Islet of Langerhans (tissue), 1 donor: ENCODE measurements at regions not wholly inside any gene's neighbourhood (a gene's known extent, or its start where the extent isn't known, plus 50 kb on each side); places are given as distances from the start of the nearest gene placed in this dataset.

Experiments
- FAIRE-seq: peaks from one replicate; lab custom pipeline; 2011; peaks lifted over from hg19 to GRCh38; lab: Jason Lieb, UNC

DNA sequence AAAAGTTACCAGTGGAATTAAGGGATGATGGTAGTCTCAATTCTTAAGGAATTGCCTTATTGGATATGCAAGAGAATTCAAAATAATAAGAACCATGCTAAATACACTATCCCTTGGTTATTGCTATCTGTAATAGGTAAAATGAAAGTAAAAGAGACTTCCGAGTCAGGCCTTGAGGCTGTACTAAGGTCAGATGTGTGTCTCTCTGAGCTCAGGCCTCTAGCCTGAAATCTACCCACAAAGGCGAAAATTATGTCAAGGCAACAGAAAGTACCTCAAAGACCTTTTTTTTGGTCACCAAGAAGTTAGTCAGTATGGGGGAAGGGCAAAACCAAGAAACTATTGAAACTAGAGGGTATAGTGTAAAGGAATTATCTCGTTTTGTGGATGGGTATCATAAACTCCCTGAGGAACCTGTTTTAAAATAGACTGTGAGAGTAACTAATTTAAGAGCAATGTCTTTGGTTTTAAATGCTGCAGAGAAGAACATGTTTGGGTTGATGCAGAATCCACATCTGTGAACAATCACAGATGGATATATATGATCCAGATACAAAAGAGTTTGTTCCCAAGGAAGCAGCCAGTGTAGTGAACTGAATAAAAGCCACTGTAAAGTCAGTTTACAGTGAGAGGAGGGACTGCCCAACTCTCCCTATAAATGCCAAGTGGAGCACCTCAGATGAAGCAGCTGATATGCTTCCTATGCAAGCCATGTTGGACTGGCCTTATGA is 382.3 kb upstream of the SEMA6D start:
- no peak for FAIRE-seq

DNA sequence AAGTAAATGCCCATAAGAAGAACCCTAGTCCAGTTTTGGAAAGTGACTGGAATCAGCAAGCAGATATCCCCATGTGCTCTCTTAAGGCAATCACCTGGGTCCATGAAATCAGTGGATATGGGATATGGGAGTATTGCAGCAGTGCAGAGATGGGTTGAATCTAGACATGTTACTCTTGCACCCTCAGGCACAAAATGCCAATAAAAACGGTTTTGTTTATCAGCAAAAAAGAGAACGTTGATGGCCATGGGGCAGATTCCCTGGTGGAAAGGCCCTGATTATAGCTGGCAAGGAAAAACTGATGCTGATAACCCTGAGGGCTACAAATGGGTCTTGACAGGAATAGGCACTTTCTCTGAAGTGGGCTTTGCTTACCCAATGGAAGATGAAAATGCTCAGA is 380.2 kb upstream of the SEMA6D start:
- no peak for FAIRE-seq

DNA sequence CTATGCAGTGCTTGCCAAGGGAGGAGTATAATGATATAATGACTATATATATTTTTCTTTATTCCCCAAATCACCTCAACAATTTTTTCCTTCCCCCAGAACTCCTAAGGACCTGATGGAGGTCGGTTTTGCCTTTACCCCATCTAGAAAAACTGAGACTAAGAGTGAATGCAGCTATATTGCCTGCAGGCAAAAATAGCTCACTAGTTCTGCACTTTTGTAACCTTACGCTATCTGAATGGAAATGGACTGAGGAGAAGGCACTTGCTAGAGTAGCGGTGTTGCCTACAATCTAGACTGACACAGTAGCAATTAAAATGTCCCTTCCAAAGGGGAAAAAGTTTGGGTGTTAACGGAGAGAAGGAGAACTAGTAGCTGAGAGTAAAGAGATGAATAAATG is 379.5 kb upstream of the SEMA6D start:
- no peak for FAIRE-seq

DNA sequence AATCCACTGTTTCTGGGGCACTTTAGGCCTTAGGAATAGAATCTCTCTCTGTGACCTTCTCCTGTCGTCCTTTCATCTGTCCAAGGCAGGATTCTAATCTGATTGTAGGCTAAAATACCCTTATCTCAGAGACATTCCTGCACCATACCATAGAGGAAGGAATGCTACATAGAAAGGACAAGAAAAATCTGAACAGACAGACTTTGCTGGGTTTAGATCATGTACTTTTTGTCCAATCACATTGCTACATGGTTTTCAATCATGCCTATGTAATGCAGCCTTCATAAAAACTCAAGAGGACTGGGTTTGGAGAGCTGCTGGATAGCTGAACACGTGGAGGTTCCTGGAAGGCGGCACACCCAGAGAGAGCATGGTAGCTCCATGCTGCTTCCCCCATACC is 378.5 kb upstream of the SEMA6D start:
- FAIRE-seq = no peak

DNA sequence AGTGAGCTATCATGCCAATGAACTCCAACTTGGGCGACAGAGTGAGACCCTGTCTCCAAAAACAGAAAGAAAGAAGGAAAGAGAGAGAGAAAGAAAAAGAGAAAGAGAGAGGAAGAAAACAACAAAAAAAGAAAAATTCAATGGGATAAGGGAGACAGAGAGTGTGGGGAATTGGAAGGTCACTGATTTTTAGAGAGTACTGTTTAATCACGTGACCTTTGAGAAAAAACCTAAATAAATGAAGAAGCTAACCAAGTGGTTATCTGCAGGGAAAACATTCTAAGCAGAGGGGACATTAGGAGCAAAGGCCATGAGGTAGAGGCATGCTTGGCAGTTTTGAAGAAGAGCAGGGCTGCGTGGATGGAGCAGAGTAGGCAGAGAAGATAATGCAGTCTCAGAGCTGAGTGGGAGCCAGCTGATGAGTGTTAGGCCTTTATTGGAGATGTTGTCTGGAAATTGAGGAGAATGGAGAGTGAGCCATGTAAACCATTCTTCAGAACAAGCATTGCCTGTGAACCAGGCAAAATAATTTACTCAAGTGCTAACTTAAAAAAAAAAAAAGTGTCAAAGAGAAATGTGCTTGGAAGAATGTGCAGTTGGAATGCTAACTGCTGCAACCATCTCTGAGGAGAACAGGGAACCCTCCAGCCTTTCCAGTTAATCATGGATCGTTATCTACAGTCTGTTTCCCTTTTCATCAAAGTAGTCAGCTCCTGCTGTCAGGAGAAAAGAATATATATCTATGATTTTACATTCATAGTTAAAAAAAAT is 377.3 kb upstream of the SEMA6D start:
- FAIRE-seq = no peak

DNA sequence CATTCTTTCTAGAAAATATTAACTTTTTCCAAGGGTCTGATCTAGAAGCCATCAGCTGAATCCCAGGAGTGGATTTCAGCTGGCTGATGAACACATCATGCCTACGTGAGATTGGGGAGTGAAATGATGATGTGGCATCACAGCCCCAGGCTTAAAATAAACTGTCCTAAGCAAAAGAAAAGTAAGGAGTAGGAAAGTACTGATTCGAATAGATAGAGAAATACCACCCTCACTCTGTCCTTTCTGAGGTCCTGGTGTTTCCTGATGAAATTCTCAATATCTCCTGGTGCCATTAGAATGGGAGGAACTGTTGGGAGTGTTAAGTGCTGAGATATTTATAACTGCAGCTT is 376.8 kb upstream of the SEMA6D start:
- no peak for FAIRE-seq

DNA sequence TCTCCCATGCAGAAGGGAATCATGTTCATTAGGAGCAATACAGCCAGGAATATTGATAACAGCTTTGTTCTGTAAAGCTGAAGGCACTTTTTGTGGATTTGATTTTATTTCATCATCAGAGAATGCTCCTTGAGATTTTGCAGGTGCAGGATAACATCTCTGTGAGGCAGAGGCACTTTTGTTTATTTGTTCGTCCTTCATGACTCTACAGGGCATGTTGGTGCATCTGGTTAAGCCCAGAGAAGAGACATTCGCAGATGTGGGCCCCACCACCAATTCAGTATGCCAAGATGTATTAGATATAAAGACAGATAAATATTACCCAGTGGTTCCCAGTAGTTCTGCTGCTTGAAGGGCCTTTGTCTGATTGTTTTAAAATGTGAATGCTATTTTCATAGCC is 368.1 kb upstream of the SEMA6D start:
- no peak for FAIRE-seq

DNA sequence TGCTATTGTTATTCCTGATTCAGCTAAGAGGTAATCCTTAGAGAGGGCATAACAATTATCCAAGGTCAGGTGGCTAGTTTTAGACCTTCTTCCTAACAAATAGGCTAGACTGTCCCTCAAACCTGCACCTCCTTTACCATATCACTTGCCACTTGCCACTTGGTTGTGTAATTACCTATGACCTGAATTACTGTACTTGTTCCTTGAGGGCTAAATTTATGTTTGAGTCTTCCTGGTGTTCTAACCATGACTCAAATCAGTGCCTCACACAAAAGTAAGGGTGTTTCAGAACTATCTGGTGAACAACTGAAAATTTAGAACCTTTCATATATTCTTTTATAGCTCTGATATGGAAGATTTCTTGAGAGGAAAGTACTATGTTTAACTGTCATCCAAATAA is 365.8 kb upstream of the SEMA6D start:
- FAIRE-seq = no peak

DNA sequence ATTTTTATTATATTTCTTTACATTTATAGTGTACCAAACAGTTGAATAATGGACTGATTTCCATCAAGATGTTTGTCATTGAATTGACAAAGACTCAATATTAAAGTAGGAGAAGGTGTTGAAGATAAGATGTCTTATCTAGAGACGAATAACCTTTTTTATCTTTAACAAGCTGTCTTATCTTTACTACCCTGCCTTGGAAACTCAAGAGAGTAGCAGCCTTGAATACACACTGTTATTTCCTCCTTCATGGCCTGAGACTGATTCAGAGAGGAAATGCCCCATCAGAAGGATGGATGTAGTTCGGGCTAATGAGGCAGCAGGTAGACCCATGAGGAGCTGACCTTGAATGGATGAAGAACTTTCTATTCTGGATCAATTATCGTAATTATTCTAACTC is 365.1 kb upstream of the SEMA6D start:
- no peak for FAIRE-seq

DNA sequence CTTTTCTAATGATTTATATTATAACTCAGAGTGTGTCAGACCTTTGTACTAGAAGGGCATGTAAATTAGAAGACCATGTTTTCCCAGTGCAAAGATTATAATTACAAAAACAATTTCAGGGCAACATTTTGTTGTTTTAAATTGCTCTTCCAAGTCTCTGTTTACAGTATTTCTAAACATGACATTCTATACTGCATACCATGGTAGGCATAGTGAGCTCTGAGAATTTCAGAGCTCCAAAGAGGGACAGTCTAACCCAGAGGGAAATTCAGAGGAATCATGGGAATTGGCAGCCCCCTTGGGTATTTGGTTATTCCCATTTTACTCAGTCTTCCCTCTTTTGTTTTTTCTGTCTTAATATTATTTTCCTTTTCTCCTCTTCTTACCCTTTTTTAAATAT is 361.5 kb upstream of the SEMA6D start:
- FAIRE-seq = no peak

DNA sequence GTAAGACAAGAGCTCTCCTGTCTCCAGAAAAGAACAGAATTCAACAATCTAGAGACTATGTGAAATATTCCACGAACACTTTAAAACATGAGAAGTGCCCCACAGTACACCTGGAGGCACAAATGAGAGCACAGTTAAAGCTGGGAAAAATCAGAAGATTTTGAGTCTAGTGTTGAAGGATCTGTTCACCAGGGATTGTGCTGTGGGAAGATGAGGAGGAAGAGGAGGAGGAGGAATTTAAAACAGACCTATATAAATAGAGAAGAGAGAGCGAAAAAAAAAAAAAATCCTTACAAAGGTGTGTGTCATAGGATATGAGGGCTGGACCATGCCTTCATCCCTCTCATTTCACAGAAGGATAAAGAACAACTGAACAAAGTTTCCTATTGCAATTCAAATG is 361.0 kb upstream of the SEMA6D start:
- FAIRE-seq = no peak

DNA sequence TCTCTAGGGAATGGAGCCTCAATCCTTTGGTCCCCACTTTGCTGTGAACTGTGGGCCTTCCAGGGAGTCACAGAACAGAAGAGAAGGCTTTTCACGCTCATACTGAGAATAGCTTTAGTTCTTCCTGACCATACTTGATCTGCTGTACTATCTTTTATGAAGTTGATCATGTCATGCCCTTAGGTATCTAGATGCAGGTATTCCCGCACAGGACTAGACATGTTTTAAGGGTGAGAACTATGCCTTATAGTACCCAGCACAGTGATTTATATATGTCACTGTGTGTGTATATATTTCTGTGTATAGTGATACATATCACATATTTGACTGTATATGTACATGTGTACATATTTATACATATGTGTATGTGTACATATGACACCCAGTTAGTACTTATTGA is 358.4 kb upstream of the SEMA6D start:
- FAIRE-seq = no peak

DNA sequence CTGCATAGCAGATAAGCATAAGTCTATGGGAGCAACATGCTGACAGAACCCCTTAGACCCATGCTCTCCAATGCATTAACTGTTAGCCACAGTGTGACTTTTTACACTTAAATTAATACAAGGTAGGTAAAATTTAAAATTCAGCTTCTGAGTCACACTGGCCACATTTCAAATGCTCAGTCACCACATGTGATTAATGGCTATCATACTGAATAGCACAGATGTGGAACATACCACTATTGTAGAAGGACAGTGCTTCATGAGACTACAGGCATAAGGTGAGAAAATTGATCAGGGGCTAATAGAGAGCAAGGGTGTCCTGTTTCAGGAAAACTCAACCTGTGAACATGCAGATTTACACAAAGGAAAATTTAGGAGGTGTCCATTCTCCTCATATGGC is 357.0 kb upstream of the SEMA6D start:
- FAIRE-seq = no peak

DNA sequence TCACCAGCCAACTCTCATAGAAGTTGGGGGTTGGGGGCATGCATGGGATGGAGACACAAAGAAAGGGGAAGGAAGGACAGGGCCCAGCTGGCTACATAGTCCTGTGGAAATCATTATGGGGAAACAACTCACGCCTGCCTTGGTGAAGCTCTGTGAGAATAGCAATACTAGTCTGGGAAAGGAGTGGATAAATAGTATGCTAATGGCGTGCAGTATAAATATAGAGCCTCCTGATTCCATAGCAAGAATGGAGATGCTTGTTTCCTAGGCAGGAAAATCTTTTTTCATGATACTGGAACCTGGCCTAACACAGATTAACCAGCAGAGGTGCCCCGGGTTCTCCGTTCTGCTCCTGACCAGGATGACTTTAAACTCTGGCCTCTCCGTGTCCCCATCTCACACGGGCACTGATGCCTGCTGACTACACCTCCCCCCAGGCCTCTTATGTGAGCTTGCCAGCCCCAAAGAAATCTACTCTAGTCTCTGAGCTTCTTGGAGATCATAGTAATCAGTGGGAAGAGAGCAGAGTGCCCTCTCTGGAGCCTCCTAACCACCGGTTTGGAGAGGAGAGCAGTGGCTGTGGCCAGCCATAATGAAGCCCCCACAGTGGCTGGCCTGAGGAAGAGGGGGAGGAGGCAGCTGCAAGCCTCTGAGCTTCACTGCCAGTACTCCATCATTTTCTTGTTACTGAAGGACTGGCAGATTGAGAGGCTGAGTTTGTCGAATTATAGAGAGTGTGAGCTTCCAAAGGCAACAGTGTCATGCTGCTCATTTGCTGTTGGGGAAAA is 355.0 kb upstream of the SEMA6D start:
- FAIRE-seq = no peak

DNA sequence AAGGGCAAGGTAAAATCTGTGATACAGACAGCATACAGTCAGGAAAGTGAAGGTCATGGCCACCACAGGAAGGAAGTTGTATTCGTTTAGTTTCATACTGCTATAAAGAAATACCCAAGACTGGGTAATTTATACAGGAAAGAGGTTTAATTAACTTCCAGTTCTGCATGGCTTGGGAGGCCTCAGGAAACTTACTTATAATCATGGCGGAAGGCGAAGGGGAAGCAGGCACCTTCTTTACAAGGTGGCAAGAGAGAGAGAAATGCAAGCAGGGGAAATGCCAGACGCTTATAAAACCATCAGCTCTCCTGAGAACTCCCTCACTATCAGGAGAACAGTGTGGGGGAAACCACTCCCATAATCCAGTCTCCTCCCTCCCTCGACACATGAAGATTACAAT is 353.7 kb upstream of the SEMA6D start:
- FAIRE-seq = no peak

DNA sequence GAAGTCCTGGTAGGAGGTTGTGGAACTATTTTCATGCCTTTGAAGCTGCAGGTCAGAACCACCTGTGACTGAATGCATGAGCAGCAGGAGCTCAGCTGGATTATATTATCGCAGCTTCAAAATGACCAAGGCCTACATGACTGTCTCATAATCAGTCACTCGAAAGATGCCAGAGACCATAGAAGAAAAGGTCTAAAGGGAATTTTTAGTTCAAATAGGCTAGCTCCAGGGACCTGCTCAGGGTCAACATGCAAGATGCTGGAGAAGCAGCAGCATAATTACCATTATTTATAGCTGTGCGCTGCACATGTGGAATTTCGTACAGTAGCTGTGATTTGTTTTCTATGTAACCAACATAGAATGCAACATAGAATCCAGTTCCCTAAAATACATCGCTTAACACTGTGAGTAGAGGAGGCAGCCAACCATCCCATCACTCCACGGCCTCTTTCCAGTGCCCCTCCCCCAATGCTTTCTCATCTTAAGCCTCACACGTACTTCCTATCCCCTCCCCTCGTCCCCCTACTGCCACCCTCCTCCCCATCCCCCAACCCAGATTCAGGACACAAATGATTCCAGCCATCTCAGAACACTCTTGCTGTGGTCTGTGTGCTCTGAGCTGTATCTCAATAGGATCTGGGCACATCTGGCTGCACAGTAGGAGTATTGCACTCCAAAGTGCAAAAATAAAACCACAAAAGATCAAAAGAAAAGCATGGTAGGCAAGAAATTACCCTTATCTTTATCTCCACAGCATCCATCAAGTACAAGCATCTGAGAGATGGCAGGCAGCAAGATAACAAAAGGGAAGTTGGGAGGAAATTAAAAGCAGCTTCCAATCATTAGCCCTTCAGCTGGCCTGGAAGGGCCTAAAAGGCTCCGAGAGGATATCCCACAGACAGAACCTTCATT is 352.8 kb upstream of the SEMA6D start:
- no peak for FAIRE-seq

DNA sequence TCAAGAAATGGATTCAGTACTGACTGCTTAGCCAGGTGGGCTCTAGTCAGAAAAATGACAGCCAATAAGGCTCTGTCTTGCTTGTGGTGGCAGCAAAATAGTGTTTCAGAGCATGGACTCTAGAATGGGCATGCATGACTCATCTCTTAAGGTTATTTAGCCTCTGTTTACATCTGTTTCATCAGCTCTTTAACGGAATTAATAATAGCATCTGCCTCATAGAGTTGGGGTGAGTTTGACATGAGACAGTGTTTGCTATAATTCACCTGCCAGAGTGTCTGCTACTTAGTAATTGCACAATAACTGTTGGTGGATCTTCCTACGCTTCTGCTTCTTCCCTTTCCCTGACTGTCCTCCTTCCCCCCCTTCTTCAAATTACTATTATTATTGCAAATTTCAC is 350.4 kb upstream of the SEMA6D start:
- peak; percentile 72 for FAIRE-seq

DNA sequence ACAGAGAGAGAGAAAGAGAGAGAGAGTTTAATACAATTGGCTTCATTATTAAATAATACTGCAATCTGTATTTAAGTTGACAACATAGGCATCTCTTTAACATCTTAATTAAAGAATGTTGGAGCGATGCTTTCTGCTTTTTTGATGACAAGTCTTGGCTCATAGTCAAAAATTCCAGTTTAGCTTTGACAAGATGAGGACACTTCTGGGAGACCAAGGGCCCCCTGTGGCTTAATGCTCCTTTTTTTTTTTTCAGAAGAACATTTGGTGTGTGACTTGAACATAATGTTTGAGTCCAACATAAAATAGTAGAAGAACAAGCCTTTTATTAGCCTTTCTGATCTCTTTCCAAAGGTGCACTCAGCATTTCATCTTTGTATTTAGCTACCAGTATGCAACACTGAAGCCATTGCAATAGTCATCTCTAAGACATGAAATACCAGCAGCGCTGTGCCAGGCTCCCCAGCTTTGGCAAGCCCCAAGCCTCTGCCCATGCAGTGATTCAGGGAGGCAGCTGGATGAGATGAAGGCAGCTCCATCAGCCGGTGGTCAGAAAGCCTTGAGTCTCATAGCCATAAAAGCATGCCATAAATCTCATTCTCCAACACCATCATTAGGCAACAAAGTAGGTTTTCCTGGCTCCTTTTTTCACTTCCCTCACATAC is 349.4 kb upstream of the SEMA6D start:
- FAIRE-seq = no peak

DNA sequence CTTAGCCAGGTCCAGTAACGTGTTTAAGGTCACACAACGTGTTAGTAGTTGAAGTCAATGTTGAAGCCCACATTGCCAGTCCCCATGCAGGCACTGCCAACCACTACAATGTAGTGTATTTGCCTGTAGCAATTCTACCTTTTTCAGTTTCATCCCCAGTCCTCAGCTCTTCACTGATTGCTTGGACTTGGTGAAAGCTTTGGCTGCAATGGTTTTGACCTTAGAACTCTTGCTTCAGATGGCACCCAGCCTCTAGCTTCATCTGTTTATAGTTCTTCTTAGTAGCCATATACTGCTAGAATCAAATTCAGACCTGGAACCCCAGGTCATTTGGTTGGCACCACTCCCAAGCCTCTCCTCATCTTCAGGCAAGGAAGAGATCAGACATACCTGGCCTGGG is 345.4 kb upstream of the SEMA6D start:
- FAIRE-seq = no peak

DNA sequence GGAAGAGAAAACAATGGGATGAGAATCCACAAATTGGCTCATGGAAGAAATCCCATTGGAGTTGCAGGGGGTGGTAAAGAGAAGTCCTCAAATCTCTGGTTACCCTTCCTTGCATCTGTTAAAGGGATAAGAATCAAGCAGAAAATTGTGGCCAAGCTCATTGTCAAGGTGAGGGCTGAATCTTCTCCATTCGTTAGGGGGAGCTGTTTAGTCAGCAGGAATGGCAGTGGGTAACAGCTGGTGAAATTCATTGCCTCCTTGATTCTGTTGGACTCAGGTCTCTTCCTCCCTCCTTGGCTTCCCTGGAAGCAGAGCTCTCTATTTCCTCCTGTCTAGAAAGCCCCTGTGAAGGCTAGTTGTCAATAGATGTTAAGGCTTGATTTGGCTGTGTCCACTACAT is 343.1 kb upstream of the SEMA6D start:
- FAIRE-seq = no peak

DNA sequence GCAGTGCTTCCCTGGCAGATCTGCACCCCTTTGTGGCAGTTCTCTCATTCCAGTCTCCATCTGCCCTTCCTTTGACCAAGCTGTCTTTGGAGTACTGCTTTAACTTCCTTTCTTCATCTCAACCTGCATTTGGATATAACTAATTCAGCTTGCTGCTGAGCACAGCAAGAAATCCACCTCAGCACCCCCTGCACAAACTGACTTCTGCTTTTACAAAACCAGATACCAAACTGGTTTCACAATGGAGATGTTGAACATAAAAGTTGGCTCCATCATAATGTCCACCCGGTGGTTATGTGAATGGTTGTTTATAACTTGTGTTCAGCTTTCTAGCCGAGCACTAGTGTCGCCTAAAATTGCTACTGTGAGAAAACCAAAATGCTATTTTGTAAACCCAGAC is 341.1 kb upstream of the SEMA6D start:
- no peak for FAIRE-seq

DNA sequence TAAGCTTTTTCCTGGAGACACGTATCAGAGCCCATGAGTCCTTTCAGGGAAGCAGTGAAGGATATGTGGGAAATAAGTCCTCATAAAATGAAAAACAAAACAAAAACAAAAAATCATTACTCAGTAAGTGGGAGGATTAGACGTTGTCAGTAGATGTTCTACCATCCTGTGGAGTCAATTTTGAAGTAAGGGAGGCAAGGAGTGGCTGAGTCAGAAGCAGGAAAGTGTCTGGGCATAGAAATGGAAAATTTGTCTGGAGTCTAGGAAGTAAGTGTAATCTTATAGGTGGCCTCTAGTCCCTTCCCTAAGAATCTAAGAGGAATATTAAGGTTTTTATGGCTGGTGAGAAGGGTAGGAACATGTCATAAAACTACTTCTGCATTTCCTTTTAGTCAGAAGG is 339.8 kb upstream of the SEMA6D start:
- no peak for FAIRE-seq
